ENCODE measurements at regions not wholly inside any gene's neighbourhood (a gene's known extent, or its start where the extent isn't known, plus 50 kb on each side); places are given as distances from the start of the nearest gene placed in this dataset.

DNA sequence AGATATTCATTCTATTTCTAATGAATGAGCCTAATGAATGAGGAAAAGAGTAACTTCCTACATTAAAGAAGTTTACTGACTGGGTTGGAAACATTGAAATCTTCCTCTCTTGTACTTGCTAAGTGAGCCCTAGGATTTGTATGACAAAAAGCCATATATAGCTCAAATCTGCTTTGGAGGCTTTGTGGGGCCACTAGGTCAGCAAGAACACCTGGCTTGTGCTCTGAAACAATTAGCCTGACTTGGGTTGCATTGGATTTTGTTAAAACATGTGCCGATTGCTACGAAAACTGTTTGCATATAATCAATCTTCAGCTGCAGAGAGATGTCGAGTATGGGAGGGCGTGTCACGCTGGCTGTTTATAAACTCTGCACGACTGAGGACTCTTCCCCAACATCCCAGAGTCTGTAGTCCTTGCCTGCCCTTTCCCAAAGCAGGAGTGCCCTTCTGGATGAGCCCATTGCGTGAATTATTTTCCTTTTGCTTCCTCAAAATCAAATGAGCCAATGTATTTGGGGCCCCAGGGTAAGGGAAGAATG, 684.8 kb downstream of the DHX35 start:
- DNase-seq, result no peak
- peaks cover 0 to 2% (median 0%) of the 10 kb centered on the region in 5 experiments for H3K27me3 ChIP-seq (replicated peaks in 2 of 5; ENCODE audit: control insufficient read depth in 4 of 5, insufficient read depth in 5 of 5, low read length in 4 of 5)
- ChIA-PET CTCF (no interaction called here), POLR2A (no interaction called here)
- WGBS (ENCODE audit: insufficient coverage), result 91% methylated on average over 7 of the region's 7 CpGs
- no peak overlapping the region for H3K27ac ChIP-seq (ENCODE audit: insufficient read depth in 1 of 2, low read depth in 1 of 2, low read length in 2 of 2, poor library complexity in 1 of 2, severe bottlenecking in 2 of 2)
- no peaks in the 10 kb centered on the region for H3K36me3 ChIP-seq (ENCODE audit: control insufficient read depth in 4 of 4, insufficient read depth in 4 of 4, low read length in 3 of 4)
- H3K4me1 ChIP-seq (ENCODE audit: control extremely low read depth in 1 of 4, control insufficient read depth in 4 of 4, insufficient read depth in 4 of 4, low read length in 3 of 4), result no peaks in the 10 kb centered on the region
- no peak overlapping the region for H3K4me3 ChIP-seq (ENCODE audit: control insufficient read depth in 1 of 7, extremely low read depth in 1 of 7, insufficient read depth in 4 of 7, low read depth in 2 of 7, low read length in 6 of 7)
- H3K9me3 ChIP-seq (ENCODE audit: control extremely low read depth in 1 of 5, control insufficient read depth in 4 of 5, insufficient read depth in 2 of 5, low read depth in 1 of 5, low read length in 4 of 5), result no peaks in the 10 kb centered on the region

DNA sequence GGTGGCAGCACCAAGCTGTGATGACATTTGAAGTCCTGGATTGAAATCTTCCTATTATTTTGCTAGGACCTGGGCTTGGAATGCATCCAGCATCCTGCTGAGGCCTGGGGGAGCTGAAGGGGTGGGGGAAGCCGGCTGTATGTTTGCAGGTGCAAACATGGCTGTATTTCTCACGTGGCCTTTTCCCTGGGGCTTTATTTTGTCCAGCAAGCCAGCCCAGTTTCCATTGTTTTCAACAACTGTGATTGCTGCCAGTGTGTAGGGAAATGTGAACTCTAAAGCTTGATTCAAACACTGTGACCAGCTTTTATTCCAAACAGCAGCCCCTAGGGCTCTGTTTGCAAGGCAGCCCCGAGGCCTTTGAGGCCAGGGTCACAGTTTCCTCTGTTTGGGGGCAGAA, 683.0 kb downstream of the DHX35 start:
- ChIA-PET CTCF (no interaction called here), POLR2A (no interaction called here)
- Histone ChIP-seq H3K27ac (ENCODE audit: insufficient read depth in 1 of 2, low read depth in 1 of 2, low read length in 2 of 2, poor library complexity in 1 of 2, severe bottlenecking in 2 of 2) (no peak overlapping the region), H3K4me3 (ENCODE audit: control insufficient read depth in 1 of 7, extremely low read depth in 1 of 7, insufficient read depth in 4 of 7, low read depth in 2 of 7, low read length in 6 of 7) (no peak overlapping the region), H3K27me3 (replicated peaks in 2 of 5; ENCODE audit: control insufficient read depth in 4 of 5, insufficient read depth in 5 of 5, low read length in 4 of 5) (no peaks in the 10 kb centered on the region), H3K36me3 (ENCODE audit: control insufficient read depth in 4 of 4, insufficient read depth in 4 of 4, low read length in 3 of 4) (no peaks in the 10 kb centered on the region), H3K9me3 (ENCODE audit: control extremely low read depth in 1 of 5, control insufficient read depth in 4 of 5, insufficient read depth in 2 of 5, low read depth in 1 of 5, low read length in 4 of 5) (no peaks in the 10 kb centered on the region), H3K4me1 (ENCODE audit: control extremely low read depth in 1 of 4, control insufficient read depth in 4 of 4, insufficient read depth in 4 of 4, low read length in 3 of 4) (no peaks in the 10 kb centered on the region)
- no peak for DNase-seq
- WGBS (ENCODE audit: insufficient coverage), result 25% methylated on average over 3 of the region's 3 CpGs

DNA sequence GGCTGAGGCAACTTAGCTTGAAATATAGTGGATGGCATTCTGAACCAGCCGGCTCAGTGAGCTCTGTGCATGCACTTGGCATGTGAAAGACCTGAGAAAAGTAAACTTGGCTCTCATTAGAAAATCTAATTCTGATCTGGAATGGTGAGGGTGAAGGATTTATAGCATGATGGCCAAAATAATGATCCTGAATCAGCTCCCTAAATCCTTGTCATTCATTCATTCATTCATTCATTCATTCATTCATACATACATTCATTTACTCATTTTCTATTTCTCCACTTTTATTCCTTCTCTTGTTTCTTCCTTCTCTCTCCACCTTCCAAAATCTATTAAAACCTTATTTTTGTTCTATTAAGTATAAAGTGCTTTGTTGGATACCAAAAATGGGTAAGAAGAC, 681.1 kb downstream of the DHX35 start:
- Histone ChIP-seq H3K36me3 (ENCODE audit: control insufficient read depth in 4 of 4, insufficient read depth in 4 of 4, low read length in 3 of 4) (no peaks in the 10 kb centered on the region), H3K27me3 (replicated peaks in 2 of 5; ENCODE audit: control insufficient read depth in 4 of 5, insufficient read depth in 5 of 5, low read length in 4 of 5) (no peaks in the 10 kb centered on the region), H3K9me3 (ENCODE audit: control extremely low read depth in 1 of 5, control insufficient read depth in 4 of 5, insufficient read depth in 2 of 5, low read depth in 1 of 5, low read length in 4 of 5) (no peaks in the 10 kb centered on the region), H3K27ac (ENCODE audit: insufficient read depth in 1 of 2, low read depth in 1 of 2, low read length in 2 of 2, poor library complexity in 1 of 2, severe bottlenecking in 2 of 2) (no peak overlapping the region), H3K4me1 (ENCODE audit: control extremely low read depth in 1 of 4, control insufficient read depth in 4 of 4, insufficient read depth in 4 of 4, low read length in 3 of 4) (no peaks in the 10 kb centered on the region), H3K4me3 (ENCODE audit: control insufficient read depth in 1 of 7, extremely low read depth in 1 of 7, insufficient read depth in 4 of 7, low read depth in 2 of 7, low read length in 6 of 7) (no peak overlapping the region)
- no peak for DNase-seq
- POLR2A ChIA-PET, result no interaction called here
- no CpG with 5 or more reads among the region's 1 CpG for WGBS (ENCODE audit: insufficient coverage)
- CTCF ChIA-PET, result no interaction called here

DNA sequence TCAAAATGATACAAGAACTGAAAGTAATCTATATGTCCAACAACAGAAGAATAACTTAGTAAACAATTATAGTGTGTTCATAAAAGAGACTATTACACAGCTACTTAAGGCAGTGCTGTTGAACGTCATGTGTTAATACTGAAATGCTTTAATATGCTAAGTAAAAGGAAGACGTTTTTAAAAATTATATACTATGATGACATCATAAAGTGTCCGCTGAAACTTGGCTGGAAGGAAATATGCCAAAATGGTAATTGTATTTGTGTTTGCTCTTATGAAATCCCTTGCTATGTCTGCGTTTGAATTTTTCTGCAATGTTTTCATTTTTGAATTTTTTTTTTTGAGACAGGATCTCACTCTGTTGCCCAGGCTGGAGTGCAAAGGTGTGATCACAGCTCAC, 679.3 kb downstream of the DHX35 start:
- ChIA-PET POLR2A (no interaction called here), CTCF (interaction anchor here (0.6 kb wide), 1 partner anchor 37 kb away, joined by 4 read pairs; no protein-coding TSS in a partner anchor)
- H3K9me3 ChIP-seq (ENCODE audit: control extremely low read depth in 1 of 5, control insufficient read depth in 4 of 5, insufficient read depth in 2 of 5, low read depth in 1 of 5, low read length in 4 of 5), result no peaks in the 10 kb centered on the region
- H3K4me3 ChIP-seq (ENCODE audit: control insufficient read depth in 1 of 7, extremely low read depth in 1 of 7, insufficient read depth in 4 of 7, low read depth in 2 of 7, low read length in 6 of 7), result no peak overlapping the region
- H3K27me3 ChIP-seq (replicated peaks in 2 of 5; ENCODE audit: control insufficient read depth in 4 of 5, insufficient read depth in 5 of 5, low read length in 4 of 5), result no peaks in the 10 kb centered on the region
- WGBS (ENCODE audit: insufficient coverage), result 100% methylated on average over 1 of the region's 4 CpGs
- H3K36me3 ChIP-seq (ENCODE audit: control insufficient read depth in 4 of 4, insufficient read depth in 4 of 4, low read length in 3 of 4), result no peaks in the 10 kb centered on the region
- no peak for DNase-seq
- H3K27ac ChIP-seq (ENCODE audit: insufficient read depth in 1 of 2, low read depth in 1 of 2, low read length in 2 of 2, poor library complexity in 1 of 2, severe bottlenecking in 2 of 2), result no peak overlapping the region
- H3K4me1 ChIP-seq (ENCODE audit: control extremely low read depth in 1 of 4, control insufficient read depth in 4 of 4, insufficient read depth in 4 of 4, low read length in 3 of 4), result no peaks in the 10 kb centered on the region

DNA sequence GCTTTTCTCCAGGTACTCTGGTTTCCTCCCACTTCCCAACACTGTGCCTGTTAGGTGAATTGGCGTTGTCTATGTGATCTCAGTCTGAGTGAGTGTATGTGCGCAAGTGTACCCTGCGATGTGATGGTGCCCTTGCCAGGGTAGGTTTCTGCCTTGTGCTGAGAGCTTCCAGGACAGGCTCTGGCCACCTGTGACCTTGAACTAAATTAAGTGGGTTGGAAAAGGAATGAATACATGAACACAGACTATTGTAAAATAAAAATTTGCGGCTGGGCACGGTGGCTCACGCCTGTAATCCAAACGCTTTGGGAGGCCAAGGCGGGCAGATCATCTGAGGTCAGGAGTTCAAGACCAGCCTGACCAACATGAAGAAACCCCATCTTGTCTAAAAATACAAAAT, 678.0 kb downstream of the DHX35 start:
- no peaks in the 10 kb centered on the region for H3K4me1 ChIP-seq (ENCODE audit: control extremely low read depth in 1 of 4, control insufficient read depth in 4 of 4, insufficient read depth in 4 of 4, low read length in 3 of 4)
- H3K36me3 ChIP-seq (ENCODE audit: control insufficient read depth in 4 of 4, insufficient read depth in 4 of 4, low read length in 3 of 4), result no peaks in the 10 kb centered on the region
- no peak for DNase-seq
- no peak overlapping the region for H3K4me3 ChIP-seq (ENCODE audit: control insufficient read depth in 1 of 7, extremely low read depth in 1 of 7, insufficient read depth in 4 of 7, low read depth in 2 of 7, low read length in 6 of 7)
- ChIA-PET CTCF (no interaction called here), POLR2A (no interaction called here)
- H3K27ac ChIP-seq (ENCODE audit: insufficient read depth in 1 of 2, low read depth in 1 of 2, low read length in 2 of 2, poor library complexity in 1 of 2, severe bottlenecking in 2 of 2), result no peak overlapping the region
- no peaks in the 10 kb centered on the region for H3K9me3 ChIP-seq (ENCODE audit: control extremely low read depth in 1 of 5, control insufficient read depth in 4 of 5, insufficient read depth in 2 of 5, low read depth in 1 of 5, low read length in 4 of 5)
- 96% methylated on average over 5 of the region's 8 CpGs for WGBS (ENCODE audit: insufficient coverage)
- no peaks in the 10 kb centered on the region for H3K27me3 ChIP-seq (replicated peaks in 2 of 5; ENCODE audit: control insufficient read depth in 4 of 5, insufficient read depth in 5 of 5, low read length in 4 of 5)

DNA sequence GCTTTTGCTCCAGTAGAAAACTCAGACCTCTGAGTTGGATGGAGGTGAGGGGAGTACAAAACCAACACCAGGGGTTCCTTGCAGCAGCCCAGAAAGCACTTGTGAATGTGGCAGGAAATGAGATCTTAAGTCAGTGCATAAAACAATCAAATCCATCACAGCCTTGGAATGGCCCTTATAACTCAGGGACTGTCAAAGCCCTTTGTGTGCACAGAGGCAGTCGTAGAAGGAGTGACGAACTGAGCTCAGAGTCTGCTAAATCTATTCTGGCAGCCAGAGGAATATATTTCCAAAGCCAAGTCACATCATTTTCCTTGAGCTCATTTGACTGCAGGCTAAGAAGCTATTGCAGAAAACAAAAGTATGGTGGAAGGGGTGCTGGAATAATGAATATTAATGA, 676.6 kb downstream of the DHX35 start:
- Histone ChIP-seq H3K4me3 (ENCODE audit: control insufficient read depth in 1 of 7, extremely low read depth in 1 of 7, insufficient read depth in 4 of 7, low read depth in 2 of 7, low read length in 6 of 7) (no peak overlapping the region), H3K36me3 (ENCODE audit: control insufficient read depth in 4 of 4, insufficient read depth in 4 of 4, low read length in 3 of 4) (no peaks in the 10 kb centered on the region), H3K4me1 (ENCODE audit: control extremely low read depth in 1 of 4, control insufficient read depth in 4 of 4, insufficient read depth in 4 of 4, low read length in 3 of 4) (no peaks in the 10 kb centered on the region), H3K27me3 (replicated peaks in 2 of 5; ENCODE audit: control insufficient read depth in 4 of 5, insufficient read depth in 5 of 5, low read length in 4 of 5) (no peaks in the 10 kb centered on the region), H3K27ac (ENCODE audit: insufficient read depth in 1 of 2, low read depth in 1 of 2, low read length in 2 of 2, poor library complexity in 1 of 2, severe bottlenecking in 2 of 2) (no peak overlapping the region), H3K9me3 (ENCODE audit: control extremely low read depth in 1 of 5, control insufficient read depth in 4 of 5, insufficient read depth in 2 of 5, low read depth in 1 of 5, low read length in 4 of 5) (no peaks in the 10 kb centered on the region)
- ChIA-PET CTCF (no interaction called here), POLR2A (no interaction called here)
- WGBS (ENCODE audit: insufficient coverage), result 30% methylated on average over 2 of the region's 2 CpGs
- DNase-seq, result no peak

DNA sequence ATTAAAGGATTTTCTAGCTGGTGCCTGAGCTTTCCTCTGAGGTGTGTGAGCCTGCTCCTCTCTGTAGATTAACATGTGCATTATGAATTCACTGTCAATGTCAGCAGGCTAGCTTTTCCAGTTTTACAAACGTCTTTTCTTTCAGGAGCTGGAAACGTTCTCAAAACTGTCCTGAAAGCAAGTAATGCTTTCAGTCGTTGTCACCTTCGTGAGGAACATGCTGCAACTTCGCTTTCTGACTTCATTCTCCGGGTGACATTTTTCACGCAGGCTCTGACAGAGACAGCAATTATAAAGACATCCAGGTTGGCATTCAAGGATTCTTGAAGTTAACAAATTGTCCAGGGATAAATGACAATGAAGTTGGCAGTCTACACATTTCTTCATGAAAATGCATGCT, 671.5 kb downstream of the DHX35 start:
- 76% methylated on average over 6 of the region's 7 CpGs for WGBS (ENCODE audit: insufficient coverage)
- Histone ChIP-seq H3K4me3 (ENCODE audit: control insufficient read depth in 1 of 7, extremely low read depth in 1 of 7, insufficient read depth in 4 of 7, low read depth in 2 of 7, low read length in 6 of 7) (no peak overlapping the region), H3K4me1 (ENCODE audit: control extremely low read depth in 1 of 4, control insufficient read depth in 4 of 4, insufficient read depth in 4 of 4, low read length in 3 of 4) (no peaks in the 10 kb centered on the region), H3K27ac (ENCODE audit: insufficient read depth in 1 of 2, low read depth in 1 of 2, low read length in 2 of 2, poor library complexity in 1 of 2, severe bottlenecking in 2 of 2) (no peak overlapping the region), H3K36me3 (ENCODE audit: control insufficient read depth in 4 of 4, insufficient read depth in 4 of 4, low read length in 3 of 4) (no peaks in the 10 kb centered on the region), H3K27me3 (replicated peaks in 2 of 5; ENCODE audit: control insufficient read depth in 4 of 5, insufficient read depth in 5 of 5, low read length in 4 of 5) (no peaks in the 10 kb centered on the region), H3K9me3 (ENCODE audit: control extremely low read depth in 1 of 5, control insufficient read depth in 4 of 5, insufficient read depth in 2 of 5, low read depth in 1 of 5, low read length in 4 of 5) (no peaks in the 10 kb centered on the region)
- POLR2A ChIA-PET, result no interaction called here
- CTCF ChIA-PET, result no interaction called here
- no peak for DNase-seq

Measured in common myeloid progenitor, CD34-positive (primary cell).